Stimulated activated naive B cell treated with anti-CD40 and anti-IgM and Interleukin-4, amounts not matched to agents 10 μg/mL and 1 μg/mL and 100 μg/mL, for 72 hours (primary cell): ENCODE measurements at regions not wholly inside any gene's neighbourhood (a gene's known extent, or its start where the extent isn't known, plus 50 kb on each side); places are given as distances from the start of the nearest gene placed in this dataset.
"Not testable (repeated sequence)": the region's sequence is repeated elsewhere in the genome, so short reads cannot be mapped to it uniquely, and the experiment has no call there.

Source experiments
- ATAC-seq, 2 donors: fragments of 150-1000 bp; cut with Tn5 transposase; replicated peaks; 2 replicates each; pipeline ENCODE4 v1.10.0; 2021; ENCODE audit warnings: moderate library complexity in 1 of 2
- DNase-seq: peaks from one replicate; pipeline ENCODE4 v3.0.0; 2021
- H3K27ac Mint-ChIP-seq: one replicate; pipeline ENCODE4 v1.8.0; 2022; ENCODE audit warnings: mild to moderate bottlenecking, mixed read lengths
- H3K27me3 Mint-ChIP-seq, 2 donors: one replicate each; pipeline ENCODE4 v1.8.0; 2022; ENCODE audit warnings: mixed read lengths in 2 of 2
- H3K36me3 Mint-ChIP-seq, 2 donors: one replicate each; pipeline ENCODE4 v1.8.0; 2022; ENCODE audit warnings: mixed read lengths in 2 of 2, mild to moderate bottlenecking in 1 of 2
- H3K4me1 Mint-ChIP-seq, 2 donors: one replicate each; pipeline ENCODE4 v1.8.0; 2022; ENCODE audit warnings: mixed read lengths in 2 of 2, mild to moderate bottlenecking in 1 of 2
- H3K4me3 Mint-ChIP-seq, 2 donors: one replicate each; pipeline ENCODE4 v1.8.0; 2022; ENCODE audit warnings: mild to moderate bottlenecking in 2 of 2, mixed read lengths in 2 of 2, moderate library complexity in 1 of 2
- H3K9me3 Mint-ChIP-seq, 2 donors: one replicate each; pipeline ENCODE4 v1.8.0; 2022; ENCODE audit warnings: mixed read lengths in 2 of 2, mild to moderate bottlenecking in 1 of 2

GRCh38 chr19:33988601-33989000 is 183.7 kb upstream of the LSM14A start:
- Mint-ChIP-seq H3K4me3 (no peak overlapping the region), H3K4me1 (no peaks in the 10 kb centered on the region), H3K27me3 (peaks cover 6 to 27% of the 10 kb centered on the region in 2 donors), H3K36me3 (peaks cover 5 to 10% of the 10 kb centered on the region in 2 donors), H3K27ac (no peak overlapping the region), H3K9me3 (peaks cover 28 to 30% of the 10 kb centered on the region in 2 donors)
- DNase-seq = no peak
- ATAC-seq = no peak

- DNase-seq (no peak), ATAC-seq (no peak)
- Mint-ChIP-seq H3K27ac (no peak overlapping the region), H3K27me3 (peaks cover 10 to 13% of the 10 kb centered on the region in 2 donors), H3K4me3 (no peak overlapping the region), H3K36me3 (no peaks in the 10 kb centered on the region), H3K4me1 (peaks cover 0 to 4% of the 10 kb centered on the region in 2 donors), H3K9me3 (peaks cover 5 to 9% of the 10 kb centered on the region in 2 donors)
Measured at GRCh38 chr19:33997690-33998089, 174.6 kb upstream of the LSM14A start.

DNA sequence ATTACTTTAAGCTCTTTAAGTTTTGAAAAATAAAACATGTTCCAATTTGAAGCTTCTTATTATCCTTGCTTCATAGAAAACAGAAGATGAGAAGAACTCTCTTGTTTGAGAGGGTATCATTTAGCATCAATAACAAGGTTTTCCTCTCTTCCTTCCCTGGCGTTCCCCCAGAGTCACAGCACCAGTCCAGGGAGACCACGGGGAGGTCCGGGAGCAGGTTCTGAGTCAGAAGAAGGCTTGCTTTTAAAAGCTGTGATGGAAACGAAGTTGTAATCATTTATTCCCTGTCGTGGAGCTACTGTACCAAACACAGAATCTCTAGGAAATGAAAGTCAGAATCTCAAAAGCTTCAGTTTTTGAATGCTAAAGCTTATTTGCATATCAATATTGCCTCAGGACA is 174.0 kb upstream of the LSM14A start:
- peaks cover 5 to 7% of the 10 kb centered on the region in 2 donors for H3K9me3 Mint-ChIP-seq
- ATAC-seq = no peak
- no peak for DNase-seq
- no peak overlapping the region for H3K27ac Mint-ChIP-seq
- H3K36me3 Mint-ChIP-seq = no peaks in the 10 kb centered on the region
- H3K4me3 Mint-ChIP-seq = no peak overlapping the region
- H3K4me1 Mint-ChIP-seq = peaks cover 0 to 4% of the 10 kb centered on the region in 2 donors
- peaks cover 8 to 16% of the 10 kb centered on the region in 2 donors for H3K27me3 Mint-ChIP-seq

- H3K9me3 Mint-ChIP-seq = peaks cover 4 to 6% of the 10 kb centered on the region in 2 donors
- peaks cover 0 to 4% of the 10 kb centered on the region in 2 donors for H3K4me1 Mint-ChIP-seq
- ATAC-seq = no peak
- H3K27me3 Mint-ChIP-seq = peaks cover 11 to 16% of the 10 kb centered on the region in 2 donors
- no peak for DNase-seq
- no peak overlapping the region for H3K27ac Mint-ChIP-seq
- no peaks in the 10 kb centered on the region for H3K36me3 Mint-ChIP-seq
- no peak overlapping the region for H3K4me3 Mint-ChIP-seq
Measured at GRCh38 chr19:33998739-33999345, 173.5 kb upstream of the LSM14A start.

DNA sequence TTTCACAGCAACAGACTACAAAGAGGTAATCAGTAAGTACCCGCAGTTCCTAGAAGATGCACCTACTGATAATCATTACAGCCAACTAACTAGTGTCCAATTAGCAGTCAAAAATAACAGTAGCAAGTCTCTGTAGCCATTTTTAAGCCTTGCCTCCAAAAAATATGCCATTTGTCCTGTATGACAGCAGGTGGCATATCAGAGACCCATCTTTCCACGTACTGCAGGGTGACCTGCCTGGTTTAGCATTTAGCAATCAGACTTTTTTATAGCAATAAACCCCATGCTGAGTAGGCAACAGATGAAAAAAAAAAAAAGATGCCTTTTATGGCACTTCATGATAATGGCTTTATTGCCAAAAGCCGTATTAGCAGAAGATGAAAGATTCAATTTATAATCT is 155.3 kb upstream of the LSM14A start:
- peaks cover 35 to 57% of the 10 kb centered on the region in 2 donors for H3K27me3 Mint-ChIP-seq
- peaks cover 0 to 8% of the 10 kb centered on the region in 2 donors for H3K36me3 Mint-ChIP-seq
- H3K9me3 Mint-ChIP-seq = peaks cover 11 to 12% of the 10 kb centered on the region in 2 donors
- no peaks in the 10 kb centered on the region for H3K4me1 Mint-ChIP-seq
- ATAC-seq (no peak), DNase-seq (no peak)
- no peak overlapping the region for H3K4me3 Mint-ChIP-seq
- H3K27ac Mint-ChIP-seq = no peak overlapping the region

GRCh38 chr19:34017601-34018000 is 154.7 kb upstream of the LSM14A start:
- peaks cover 31 to 51% of the 10 kb centered on the region in 2 donors for H3K27me3 Mint-ChIP-seq

DNA sequence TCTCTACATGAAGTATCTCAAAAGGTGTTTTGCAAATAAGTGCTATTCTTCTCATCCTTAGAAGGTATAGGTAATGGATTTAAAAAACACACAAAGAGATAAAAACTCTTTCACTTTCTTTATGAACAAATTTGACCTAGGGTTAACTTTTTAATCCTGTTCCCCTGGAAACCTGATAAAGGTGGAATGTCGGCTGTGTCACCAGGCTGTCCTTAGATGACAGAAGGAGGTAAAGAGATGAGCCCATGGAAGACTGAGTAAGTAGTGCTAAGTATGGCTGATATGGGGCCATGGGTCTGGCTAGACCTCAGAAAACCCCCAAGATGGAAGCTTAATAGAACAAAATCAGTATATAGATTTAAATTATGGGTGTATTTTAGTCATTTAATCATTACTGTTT is 153.8 kb upstream of the LSM14A start:
- no peaks in the 10 kb centered on the region for H3K4me1 Mint-ChIP-seq

More at GRCh38 chr19:34017601-34018000, 154.7 kb upstream of the LSM14A start:
- Mint-ChIP-seq H3K4me1 (no peaks in the 10 kb centered on the region), H3K36me3 (peaks cover 1 to 6% of the 10 kb centered on the region in 2 donors), H3K9me3 (peaks cover 9% of the 10 kb centered on the region in 2 donors), H3K4me3 (no peak overlapping the region), H3K27ac (no peak overlapping the region)
- ATAC-seq = no peak
- DNase-seq = no peak

DNA sequence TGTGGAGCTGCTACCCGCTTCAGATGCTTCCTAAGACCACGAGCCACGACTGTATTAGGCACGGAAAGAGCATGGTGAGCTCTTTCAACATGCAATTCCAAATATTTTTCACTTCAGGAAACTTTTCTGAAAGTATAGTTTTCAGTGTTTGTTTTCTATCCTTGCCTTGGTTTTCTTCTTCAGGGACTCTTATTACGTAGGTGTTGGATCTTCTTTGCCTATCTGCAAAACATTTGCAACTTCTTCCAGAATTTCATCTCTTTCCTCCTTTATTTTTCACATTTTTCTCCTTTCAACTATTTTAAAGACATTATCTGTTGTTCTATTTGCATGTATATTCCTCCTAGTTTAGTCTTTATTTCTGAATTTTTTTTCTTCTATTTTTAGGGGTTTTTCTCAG is 148.9 kb upstream of the LSM14A start:
- Mint-ChIP-seq H3K4me1 (no peaks in the 10 kb centered on the region), H3K27me3 (peaks cover 27 to 31% of the 10 kb centered on the region in 2 donors), H3K4me3 (no peak overlapping the region), H3K9me3 (peaks cover 13 to 19% of the 10 kb centered on the region in 2 donors), H3K27ac (no peak overlapping the region), H3K36me3 (peaks cover 0 to 10% of the 10 kb centered on the region in 2 donors)
- no peak for DNase-seq
- ATAC-seq = no peak

More for the DNA sequence above, 153.8 kb upstream of the LSM14A start:
- peaks cover 16 to 18% of the 10 kb centered on the region in 2 donors for H3K9me3 Mint-ChIP-seq
- H3K27me3 Mint-ChIP-seq = peaks cover 38 to 44% of the 10 kb centered on the region in 2 donors
- peaks cover 4 to 6% of the 10 kb centered on the region in 2 donors for H3K36me3 Mint-ChIP-seq
- no peak overlapping the region for H3K27ac Mint-ChIP-seq
- ATAC-seq = no peak
- no peak for DNase-seq
- H3K4me3 Mint-ChIP-seq = no peak overlapping the region

DNA sequence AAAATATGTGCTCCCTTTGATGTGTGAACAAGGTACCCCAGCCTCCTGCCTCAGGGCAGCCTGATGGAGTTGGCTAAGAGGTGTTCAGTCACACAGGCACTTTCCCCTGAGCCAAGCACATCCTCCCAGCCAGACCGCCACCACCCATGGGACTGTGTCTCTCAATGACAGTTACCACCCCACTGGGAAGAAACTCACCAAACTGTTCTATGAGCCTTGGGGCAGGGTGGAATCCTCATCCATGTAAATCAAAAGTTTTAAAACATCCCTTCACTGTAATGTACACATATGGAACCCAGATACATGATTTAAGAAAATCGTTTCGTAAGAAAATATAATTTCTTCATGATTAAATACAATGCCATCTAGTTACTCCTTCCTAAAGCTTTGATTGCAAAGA is 138.4 kb upstream of the LSM14A start:
- Mint-ChIP-seq H3K27ac (no peak overlapping the region), H3K4me3 (no peak overlapping the region), H3K9me3 (peaks cover 0 to 1% of the 10 kb centered on the region in 2 donors), H3K36me3 (no peaks in the 10 kb centered on the region), H3K27me3 (peaks cover 11 to 25% of the 10 kb centered on the region in 2 donors), H3K4me1 (no peaks in the 10 kb centered on the region)
- ATAC-seq (no peak), DNase-seq (no peak)

DNA sequence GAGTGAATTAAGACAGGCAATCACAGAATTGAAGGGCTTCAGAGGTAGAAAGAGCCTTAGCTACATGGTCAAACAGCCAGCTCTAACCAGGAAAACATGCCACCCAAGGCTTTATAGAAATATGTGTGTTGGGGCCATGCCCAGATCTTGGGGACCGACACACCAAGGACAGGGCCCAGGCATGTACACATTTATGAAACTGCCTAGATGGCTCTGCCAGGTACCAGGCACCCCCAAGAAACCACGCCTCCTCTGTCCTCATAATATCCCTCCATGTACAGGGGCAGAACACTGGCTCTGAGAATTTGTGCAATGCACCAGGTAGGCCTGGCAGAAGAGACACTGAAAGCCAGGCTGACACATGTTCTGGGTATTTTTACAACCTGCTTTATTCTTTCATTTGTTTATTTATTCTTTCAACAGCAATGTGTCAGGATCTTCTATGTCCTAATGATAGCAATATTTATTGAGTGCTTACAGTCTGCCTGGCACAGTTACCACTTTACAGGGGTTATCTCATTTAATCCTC is 137.9 kb upstream of the LSM14A start:
- no peak overlapping the region for H3K27ac Mint-ChIP-seq
- no peaks in the 10 kb centered on the region for H3K4me1 Mint-ChIP-seq
- DNase-seq (no peak), ATAC-seq (no peak)
- H3K4me3 Mint-ChIP-seq = no peak overlapping the region
- no peaks in the 10 kb centered on the region for H3K36me3 Mint-ChIP-seq
- H3K9me3 Mint-ChIP-seq = peaks cover 0 to 1% of the 10 kb centered on the region in 2 donors
- H3K27me3 Mint-ChIP-seq = peaks cover 15 to 27% of the 10 kb centered on the region in 2 donors

GRCh38 chr19:34041925-34042521 is 130.3 kb upstream of the LSM14A start:
- Mint-ChIP-seq H3K36me3 (peaks cover 0 to 1% of the 10 kb centered on the region in 2 donors), H3K27ac (no peak overlapping the region), H3K27me3 (peaks cover 34 to 44% of the 10 kb centered on the region in 2 donors), H3K4me1 (no peaks in the 10 kb centered on the region), H3K9me3 (peaks cover 0 to 6% of the 10 kb centered on the region in 2 donors), H3K4me3 (no peak overlapping the region)
- ATAC-seq (peak in 1 of 2 donors; percentile 69), DNase-seq (peak; percentile 27)

DNA sequence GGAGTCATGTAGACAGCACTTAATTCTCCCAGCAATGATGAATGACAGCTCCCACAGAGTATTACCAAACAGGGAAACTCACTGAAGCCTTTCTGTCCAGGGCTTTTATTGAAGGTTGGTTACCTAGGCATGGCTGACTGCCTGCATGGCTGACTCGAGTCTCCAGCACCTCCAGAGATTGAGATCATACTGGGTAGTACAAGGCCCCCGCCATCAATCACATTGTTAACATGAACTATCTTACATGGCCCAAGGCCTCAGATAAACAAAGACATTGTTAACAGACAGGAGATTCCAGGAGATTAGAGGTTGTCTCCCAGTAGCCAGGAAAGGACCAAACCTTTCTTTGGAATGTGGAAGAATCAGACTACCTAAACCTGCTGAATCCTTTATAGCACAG is 128.3 kb upstream of the LSM14A start:
- Mint-ChIP-seq H3K9me3 (peaks cover 0 to 6% of the 10 kb centered on the region in 2 donors), H3K4me3 (no peak overlapping the region), H3K36me3 (peaks cover 0 to 1% of the 10 kb centered on the region in 2 donors), H3K4me1 (no peaks in the 10 kb centered on the region), H3K27ac (no peak overlapping the region), H3K27me3 (peaks cover 36 to 52% of the 10 kb centered on the region in 2 donors)
- no peak for DNase-seq
- ATAC-seq = no peak

DNA sequence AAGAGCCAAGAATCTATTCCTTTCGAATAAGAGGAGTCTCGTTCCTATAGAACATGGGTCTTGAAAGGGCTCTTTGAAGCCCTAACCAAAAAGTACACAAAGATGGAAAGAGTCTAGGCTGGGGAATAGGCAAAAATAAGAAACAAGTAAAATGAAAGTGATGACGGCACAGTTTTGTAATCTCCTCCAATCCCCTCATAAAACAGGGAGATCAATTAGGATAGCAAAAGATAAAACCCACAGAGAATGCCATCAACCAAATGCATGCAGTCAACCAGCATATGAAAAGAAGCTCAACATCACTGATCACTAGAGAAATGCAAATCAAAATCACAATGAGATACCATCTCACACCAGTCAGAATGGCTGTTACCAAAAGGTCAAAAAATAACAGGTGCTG is 122.4 kb upstream of the LSM14A start:
- H3K4me3 Mint-ChIP-seq = no peak overlapping the region
- no peaks in the 10 kb centered on the region for H3K36me3 Mint-ChIP-seq
- peaks cover 18 to 45% of the 10 kb centered on the region in 2 donors for H3K27me3 Mint-ChIP-seq
- H3K9me3 Mint-ChIP-seq = peaks cover 0 to 5% of the 10 kb centered on the region in 2 donors
- no peaks in the 10 kb centered on the region for H3K4me1 Mint-ChIP-seq
- no peak for DNase-seq
- H3K27ac Mint-ChIP-seq = no peak overlapping the region
- ATAC-seq = no peak

DNA sequence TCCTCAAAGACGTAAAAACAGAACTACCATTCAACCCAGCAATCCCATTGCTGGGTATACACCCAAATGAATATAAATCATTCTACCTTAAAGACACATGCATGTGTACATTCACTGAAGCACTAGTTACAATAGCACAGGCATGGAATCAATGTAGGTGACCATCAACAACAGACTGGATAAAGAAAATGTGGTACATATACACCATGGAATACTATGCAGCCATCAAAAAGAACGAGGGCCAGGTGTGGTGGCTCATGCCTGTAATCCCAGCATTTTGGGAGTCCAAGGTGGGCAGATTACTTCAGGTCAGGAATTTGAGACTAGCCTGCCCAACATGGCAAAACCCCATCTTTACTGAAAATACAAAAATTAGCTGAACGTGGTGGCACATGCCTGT is 121.9 kb upstream of the LSM14A start:
- H3K27ac Mint-ChIP-seq, H3K36me3 Mint-ChIP-seq, H3K4me1 Mint-ChIP-seq, ATAC-seq, DNase-seq, H3K9me3 Mint-ChIP-seq, H3K4me3 Mint-ChIP-seq: not testable (repeated sequence)
- H3K27me3 Mint-ChIP-seq = peaks cover 18 to 40% of the 10 kb centered on the region in 2 donors

DNA sequence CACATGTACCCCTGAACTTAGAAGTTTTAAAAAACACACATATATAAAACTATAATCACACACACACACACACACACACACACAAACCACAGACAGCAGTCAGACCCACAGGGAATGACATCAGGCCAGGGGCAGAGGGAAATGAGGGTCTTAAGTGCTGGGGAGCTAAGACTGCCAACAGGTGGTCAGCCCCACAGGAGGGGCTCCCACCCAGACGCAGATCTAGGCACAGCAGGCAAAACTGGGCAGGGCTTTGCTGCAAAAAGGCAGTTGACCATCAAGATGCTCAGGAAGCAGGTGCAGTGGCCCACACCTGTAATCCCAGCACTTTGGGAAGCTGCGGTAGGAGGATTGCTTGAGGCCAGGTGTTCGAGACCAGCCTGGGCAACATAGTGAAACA is 121.0 kb upstream of the LSM14A start:
- ATAC-seq (no peak), DNase-seq (no peak)
- H3K27me3 Mint-ChIP-seq = peaks cover 18 to 37% of the 10 kb centered on the region in 2 donors
- no peaks in the 10 kb centered on the region for H3K36me3 Mint-ChIP-seq
- H3K4me3 Mint-ChIP-seq = no peak overlapping the region
- peaks cover 0 to 5% of the 10 kb centered on the region in 2 donors for H3K9me3 Mint-ChIP-seq
- no peaks in the 10 kb centered on the region for H3K4me1 Mint-ChIP-seq
- no peak overlapping the region for H3K27ac Mint-ChIP-seq
